NCI-H345 treated with DMSO at 0.1 percent for 48 hours (cell line): ENCODE measurements at regions not wholly inside any gene's neighbourhood (a gene's known extent, or its start where the extent isn't known, plus 50 kb on each side); places are given as distances from the start of the nearest gene placed in this dataset.

Experiments used
- DNase-seq: peaks from one replicate; lab custom pipeline; 2025; ENCODE audit not compliant: unreplicated experiment; lab: John Stamatoyannopoulos, UW

GRCh38 chr15:94749811-94750617 is 518.7 kb downstream of the MCTP2 start:
- DNase-seq = no peak

GRCh38 chr15:94760348-94760747 is 529.0 kb downstream of the MCTP2 start:
- no peak for DNase-seq

GRCh38 chr15:94761574-94761973 is 530.2 kb downstream of the MCTP2 start:
- DNase-seq = no peak

- no peak for DNase-seq
Observed at GRCh38 chr15:94769089-94769488, 537.7 kb downstream of the MCTP2 start.

GRCh38 chr15:94770199-94770598 is 538.8 kb downstream of the MCTP2 start:
- no peak for DNase-seq

GRCh38 chr15:94777037-94777436 is 545.7 kb downstream of the MCTP2 start:
- DNase-seq = no peak

GRCh38 chr15:94778840-94779239 is 547.5 kb downstream of the MCTP2 start:
- DNase-seq = no peak

GRCh38 chr15:94780166-94780565 is 548.8 kb downstream of the MCTP2 start:
- DNase-seq = no peak

- no peak for DNase-seq
Observed at GRCh38 chr15:94785091-94785490, 553.7 kb downstream of the MCTP2 start.

- DNase-seq = no peak
Observed at GRCh38 chr15:94791008-94791407, 559.6 kb downstream of the MCTP2 start.

- no peak for DNase-seq
Observed at GRCh38 chr15:94791510-94791909, 560.1 kb downstream of the MCTP2 start.

- DNase-seq = no peak
Observed at GRCh38 chr15:94792196-94792595, 560.8 kb downstream of the MCTP2 start.

GRCh38 chr15:94793207-94793606 is 561.8 kb downstream of the MCTP2 start:
- no peak for DNase-seq

- DNase-seq = no peak
Observed at GRCh38 chr15:94793641-94794040, 562.3 kb downstream of the MCTP2 start.

GRCh38 chr15:94804613-94805012 is 573.3 kb downstream of the MCTP2 start:
- no peak for DNase-seq

- no peak for DNase-seq
Observed at GRCh38 chr15:94815110-94815731, 583.9 kb downstream of the MCTP2 start.

GRCh38 chr15:94815914-94816313 is 584.6 kb downstream of the MCTP2 start:
- no peak for DNase-seq

GRCh38 chr15:94829887-94830884 is 598.8 kb downstream of the MCTP2 start:
- no peak for DNase-seq

GRCh38 chr15:94834000-94834399 is 602.6 kb downstream of the MCTP2 start:
- no peak for DNase-seq

GRCh38 chr15:94834494-94834893 is 603.1 kb downstream of the MCTP2 start:
- DNase-seq = no peak

- no peak for DNase-seq
Observed at GRCh38 chr15:94838281-94838680, 606.9 kb downstream of the MCTP2 start.
